GM19240 (cell line): ENCODE measurements at regions not wholly inside any gene's neighbourhood (a gene's known extent, or its start where the extent isn't known, plus 50 kb on each side); places are given as distances from the start of the nearest gene placed in this dataset.

ENCODE experiments used
- DNase-seq: peaks from one replicate; pipeline ENCODE4 v3.0.0; 2011; ENCODE audit warnings: low spot score; ENCODE audit not compliant: insufficient read length

DNA sequence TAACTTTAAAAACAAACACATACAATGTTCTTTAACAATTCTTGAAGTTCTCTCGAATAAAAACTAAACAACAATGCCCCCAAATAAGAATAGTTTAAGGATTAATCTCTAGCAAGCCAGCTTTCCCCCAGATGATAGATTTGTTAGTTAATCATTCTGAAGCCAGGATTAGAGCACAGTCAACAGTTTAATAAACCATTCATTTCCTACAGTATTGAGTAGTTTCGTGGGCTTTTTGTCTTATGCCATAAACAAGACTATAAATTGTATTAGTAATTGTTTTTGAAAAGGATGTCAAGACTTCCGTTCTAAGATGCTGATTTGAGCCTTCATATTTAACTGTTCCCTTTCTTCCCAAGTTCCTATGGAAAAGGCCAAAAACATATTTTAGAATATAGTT lies 136.6 kb downstream of the PIK3R1 start:
- DNase-seq, result no peak

DNA sequence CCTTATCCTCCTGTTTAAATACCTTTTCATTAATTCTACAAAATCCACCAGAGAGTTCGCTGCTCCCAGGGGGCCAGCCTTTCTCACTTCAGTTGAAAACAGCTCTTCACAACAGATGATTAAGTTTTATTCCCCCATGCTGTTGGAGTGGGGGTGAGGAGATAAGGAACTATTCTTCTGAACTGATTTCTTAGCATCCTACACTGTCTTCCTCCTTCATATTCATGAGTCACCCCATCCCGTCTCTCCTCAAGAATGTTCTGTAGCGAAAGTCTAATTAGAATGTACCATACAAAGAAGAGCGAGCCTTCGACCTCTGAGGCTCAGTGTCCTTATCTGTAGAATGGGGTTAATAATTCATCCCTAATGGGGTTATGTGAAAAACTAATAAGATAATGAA lies 138.0 kb downstream of the PIK3R1 start:
- no peak for DNase-seq

GRCh38 chr5:68354315-68354714 lies 138.8 kb downstream of the PIK3R1 start:
- no peak for DNase-seq

DNA sequence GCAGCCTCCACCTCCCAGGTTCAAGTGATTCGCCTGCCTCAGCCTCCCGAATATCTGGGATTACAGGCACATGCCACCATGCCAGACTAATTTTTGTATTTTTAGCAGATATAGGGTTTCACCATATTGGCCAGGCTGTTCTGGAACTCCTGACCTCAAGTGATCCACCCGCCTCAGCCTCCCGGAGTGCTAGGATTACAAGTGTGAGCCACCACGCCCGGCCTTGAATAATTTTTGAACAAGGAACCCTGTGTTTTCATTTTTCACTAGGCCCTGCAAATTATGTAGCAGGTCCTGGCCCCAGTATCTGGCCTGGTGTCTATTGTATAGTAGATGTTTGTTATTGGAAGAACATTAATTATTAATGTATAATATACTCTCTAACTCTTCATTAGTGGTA lies 140.7 kb downstream of the PIK3R1 start:
- DNase-seq, result no peak

GRCh38 chr5:68356623-68357022 lies 141.1 kb downstream of the PIK3R1 start:
- no peak for DNase-seq

- no peak for DNase-seq
Observed at GRCh38 chr5:68359699-68360098, 144.1 kb downstream of the PIK3R1 start.

DNA sequence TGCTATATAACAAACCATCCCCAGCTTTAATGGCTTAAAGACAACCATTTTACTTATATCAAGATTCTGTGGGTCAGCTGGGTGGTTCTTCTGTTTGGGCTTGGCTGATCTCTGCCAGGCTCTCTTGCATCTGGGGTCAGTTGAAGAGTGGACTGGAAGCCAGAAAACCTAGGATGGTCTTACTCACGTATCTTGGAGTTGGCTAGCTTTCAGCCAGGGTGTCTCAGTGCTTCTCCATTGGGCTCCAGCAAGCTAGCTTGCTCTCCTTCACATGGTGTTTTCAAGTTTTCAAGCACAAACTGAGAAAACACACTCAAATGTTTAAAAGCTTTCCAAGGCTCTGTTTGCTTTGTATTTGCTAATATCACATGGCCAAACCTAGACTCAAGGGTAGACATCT lies 146.8 kb downstream of the PIK3R1 start:
- DNase-seq, result no peak

- DNase-seq, result no peak
Observed at GRCh38 chr5:68365889-68366288, 150.3 kb downstream of the PIK3R1 start.

DNA sequence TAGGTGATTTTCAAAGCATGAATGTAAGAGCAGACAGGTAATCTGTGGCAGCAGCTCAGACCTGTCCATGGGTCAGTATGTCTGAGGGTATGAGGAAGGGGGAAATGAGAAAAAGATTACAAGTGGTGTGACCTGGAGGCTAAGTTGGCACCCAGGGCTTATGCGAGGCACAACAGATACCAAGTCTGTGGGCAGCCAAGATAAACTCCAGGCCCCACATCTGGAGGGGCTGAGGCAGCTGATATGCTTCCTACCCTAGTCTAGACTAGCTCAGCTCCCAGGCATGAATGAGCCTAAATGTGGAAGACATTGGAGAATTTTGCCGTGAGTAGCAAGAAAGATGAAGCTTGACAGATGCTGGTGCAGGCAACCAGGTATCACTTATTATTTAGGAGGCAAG lies 151.7 kb downstream of the PIK3R1 start:
- DNase-seq, result no peak

DNA sequence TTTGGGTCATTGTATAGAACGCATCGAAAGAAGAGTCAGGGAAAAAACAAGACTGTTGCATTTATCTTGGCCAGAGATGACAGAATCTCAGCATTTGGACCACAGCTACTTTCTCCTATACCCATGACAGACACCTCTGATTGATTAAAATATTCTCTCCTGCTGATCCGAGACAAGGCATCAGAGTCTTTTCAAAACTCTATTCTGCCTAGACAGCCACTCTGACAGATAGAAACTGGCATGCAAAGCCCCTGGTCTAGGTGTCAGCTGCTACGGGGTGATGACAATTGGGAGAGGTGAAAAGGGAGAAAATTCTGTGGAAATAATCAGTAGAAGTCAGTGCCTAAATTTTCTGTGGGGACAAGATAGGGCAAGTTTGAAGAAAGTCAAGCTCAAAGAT lies 152.2 kb downstream of the PIK3R1 start:
- no peak for DNase-seq

DNA sequence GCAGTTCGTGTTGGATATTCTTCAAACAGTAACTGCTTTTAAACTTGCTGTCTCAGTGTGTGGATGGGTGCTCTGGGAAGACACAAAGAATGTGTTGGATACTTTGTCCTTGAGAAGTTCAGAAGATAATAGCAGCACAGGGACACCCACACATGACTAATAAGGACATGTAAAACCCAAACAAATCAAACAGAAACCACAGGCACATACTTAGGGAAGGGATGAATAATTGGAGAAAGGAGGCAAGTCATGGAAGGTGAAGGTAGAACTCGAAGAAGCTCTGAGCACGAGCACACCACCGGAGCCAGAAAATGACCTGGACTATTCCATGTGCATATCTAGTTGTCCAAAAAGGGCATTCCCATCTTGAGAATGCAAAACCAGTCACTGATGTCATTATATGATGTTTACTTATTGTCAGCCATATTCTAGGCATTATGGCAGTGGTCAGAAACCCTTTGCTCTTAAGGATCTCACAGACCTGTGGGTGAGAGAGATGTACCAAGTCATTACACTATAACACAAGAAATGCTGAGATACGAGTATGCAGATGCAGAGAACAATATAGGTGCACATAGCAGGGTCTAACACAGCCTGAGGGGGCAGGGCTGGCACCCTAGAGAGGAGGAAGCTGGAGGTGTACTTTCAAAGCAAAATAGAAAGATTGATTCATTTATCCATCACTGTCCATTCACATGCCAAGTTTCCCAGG lies 152.9 kb downstream of the PIK3R1 start:
- no peak for DNase-seq

GRCh38 chr5:68369023-68369359 lies 153.4 kb downstream of the PIK3R1 start:
- DNase-seq, result no peak

GRCh38 chr5:68369457-68370125 lies 154.0 kb downstream of the PIK3R1 start:
- DNase-seq, result no peak

- DNase-seq, result no peak
Observed at GRCh38 chr5:68370196-68370595, 154.6 kb downstream of the PIK3R1 start.

- DNase-seq, result no peak
Observed at GRCh38 chr5:68371607-68372006, 156.1 kb downstream of the PIK3R1 start.

DNA sequence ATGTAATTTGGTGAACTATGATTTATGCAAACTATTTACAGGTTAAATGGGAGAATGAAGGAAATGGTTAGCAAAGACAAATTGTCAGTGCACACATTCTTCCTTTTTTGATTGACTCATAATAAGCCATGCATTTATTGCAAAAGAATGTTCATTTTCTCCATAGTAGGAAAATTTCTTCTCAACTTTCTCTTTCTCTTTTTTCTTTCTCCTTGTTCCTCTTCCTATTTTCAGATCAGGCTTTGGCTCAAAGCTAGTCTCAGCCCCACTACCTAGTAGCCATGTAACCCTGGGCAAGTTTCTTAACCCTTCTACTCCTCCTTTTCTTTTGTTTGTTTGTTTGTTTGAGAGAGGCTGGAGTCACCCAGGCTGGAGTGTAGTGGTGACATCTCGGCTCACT lies 156.6 kb downstream of the PIK3R1 start:
- no peak for DNase-seq

- no peak for DNase-seq
Observed at GRCh38 chr5:68373050-68373449, 157.5 kb downstream of the PIK3R1 start.

DNA sequence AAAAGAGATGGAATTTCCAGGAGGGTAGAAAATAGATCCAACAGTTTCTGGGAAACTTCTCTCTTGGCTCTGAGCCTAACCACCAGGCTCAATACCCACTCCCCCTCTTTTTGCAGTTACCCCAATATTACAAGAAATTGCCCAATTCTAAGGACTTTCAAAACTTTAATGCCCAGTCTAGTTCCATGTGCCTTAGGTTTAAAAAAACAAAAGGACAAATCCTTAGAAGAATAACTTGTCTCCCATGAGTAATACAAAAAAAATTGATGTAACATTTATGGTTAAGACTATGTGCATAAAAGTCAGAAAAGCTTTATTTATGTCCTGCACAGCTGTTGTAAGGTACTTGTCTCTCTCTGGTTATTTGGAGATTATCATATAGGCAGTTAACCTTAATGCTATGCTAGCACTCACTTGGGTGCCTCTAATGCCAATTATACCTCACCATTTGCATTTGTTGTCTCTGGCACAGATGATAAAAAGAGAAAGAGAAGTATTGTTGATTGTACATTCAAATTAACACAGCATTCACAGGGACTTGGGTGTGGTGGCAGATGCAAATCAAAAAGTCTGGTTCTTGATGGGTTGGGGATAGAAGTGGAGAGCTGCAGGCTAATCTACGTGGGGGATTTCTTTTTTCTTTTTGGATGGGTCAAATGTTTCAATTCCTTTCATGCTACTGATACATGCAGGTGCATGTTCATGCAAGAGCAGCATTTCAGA lies 159.4 kb downstream of the PIK3R1 start:
- DNase-seq, result no peak

- DNase-seq, result no peak
Observed at GRCh38 chr5:68375540-68375939, 160.0 kb downstream of the PIK3R1 start.

- DNase-seq, result no peak
Observed at GRCh38 chr5:68376935-68377334, 161.4 kb downstream of the PIK3R1 start.

DNA sequence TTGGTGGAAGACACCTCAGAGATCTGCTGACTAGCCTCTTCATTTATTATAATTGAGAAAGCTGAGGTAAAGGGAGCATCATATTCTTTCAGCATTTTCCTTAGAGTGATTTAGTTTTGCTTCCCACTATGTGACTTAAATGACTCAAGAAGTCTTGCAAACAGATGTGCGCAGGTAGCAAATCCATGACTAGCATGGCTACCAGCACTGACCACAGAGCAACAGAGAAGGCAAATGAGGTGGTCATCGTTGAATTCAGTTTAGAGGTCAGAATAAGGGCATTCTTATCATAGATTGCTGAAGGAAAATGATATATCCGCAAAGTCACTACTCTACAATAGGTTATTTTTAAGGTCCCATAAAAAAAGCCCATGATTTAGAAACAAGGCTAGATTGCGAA lies 162.2 kb downstream of the PIK3R1 start:
- no peak for DNase-seq

- DNase-seq, result no peak
Observed at GRCh38 chr5:68378204-68378820, 162.8 kb downstream of the PIK3R1 start.
